Endothelial cell of umbilical vein (primary cell): ENCODE measurements at regions not wholly inside any gene's neighbourhood (a gene's known extent, or its start where the extent isn't known, plus 50 kb on each side); places are given as distances from the start of the nearest gene placed in this dataset.

Experiments
- BruUV-seq: library from RNA; stranded (reverse); fragments of 400-500 nt; replicated peaks from 2 replicates; lab custom pipeline; 2021; lab: Mats Ljungman, UMichigan
- CTCF ChIA-PET: fragments of 300-600, 350-600 bp; sonication (Branson Sonifier 250); formaldehyde crosslinking; loops from one replicate; lab custom pipeline; 2021; ENCODE audit warnings: antibody characterized with exemption, inconsistent platforms; lab: Charles Lee
- POLR2A ChIA-PET: fragments of 300-600, 350-600 bp; sonication (Branson Sonifier 250); formaldehyde crosslinking; loops from one replicate; lab custom pipeline; 2021; ENCODE audit warnings: antibody characterized with exemption, inconsistent platforms; lab: Charles Lee
- DNase-seq: peaks from one replicate; pipeline ENCODE4 v3.0.0-alpha.2; 2011; ENCODE audit warnings: low read depth, low spot score
- FAIRE-seq: peaks from 2 replicates; lab custom pipeline; 2011; peaks lifted over from hg19 to GRCh38; lab: Jason Lieb, UNC
- H2AFZ ChIP-seq: 2 replicates; pipeline ENCODE4 v1.6.0; 2012; ENCODE audit warnings: low read depth, low read length, control low read depth, inconsistent platforms
- H3K27ac ChIP-seq: 2 replicates; pipeline ENCODE4 v1.5.1; 2011; ENCODE audit warnings: low read depth, mild to moderate bottlenecking, control low read depth, low read length, moderate library complexity; ENCODE audit not compliant: insufficient read depth
- H3K27me3 ChIP-seq, 2 experiments: 2 replicates each; pipeline versions ENCODE4 v1.6.0 to v1.6.1; 2011; ENCODE audit warnings: low read length in 2 of 2, mixed read lengths in 1 of 2; ENCODE audit not compliant: control insufficient read depth in 2 of 2, insufficient read depth in 2 of 2
- H3K36me3 ChIP-seq, 2 experiments: 2 replicates in 1 of 2; 3 replicates in 1 of 2; pipeline ENCODE4 v1.5.1; 2011; ENCODE audit warnings: low read length in 2 of 2, mild to moderate bottlenecking in 1 of 2, moderate library complexity in 1 of 2; ENCODE audit not compliant: control insufficient read depth in 2 of 2, insufficient read depth in 2 of 2; ENCODE audit errors: extremely low read depth in 1 of 2
- H3K4me1 ChIP-seq: 3 replicates; pipeline ENCODE4 v1.5.1; 2011; ENCODE audit warnings: mild to moderate bottlenecking, low read length; ENCODE audit not compliant: control insufficient read depth, insufficient read depth; ENCODE audit errors: extremely low read depth
- H3K4me2 ChIP-seq: 2 replicates; pipeline ENCODE4 v1.6.1; 2011; ENCODE audit warnings: low read length, control low read depth, mixed read lengths; ENCODE audit not compliant: insufficient read depth
- H3K4me3 ChIP-seq, 3 experiments: fragments of 200-600 bp in 1 of 3; sonication (generic), shearing (Covaris generic) in 1 of 3; replicated peaks in 1 of 3; 2 replicates each; pipeline ENCODE4 v1.5.1; 2011 to 2016; ENCODE audit warnings: control low read depth in 3 of 3, low read length in 3 of 3, mild to moderate bottlenecking in 2 of 3, inconsistent platforms in 1 of 3, low read depth in 1 of 3, moderate library complexity in 1 of 3; ENCODE audit not compliant: insufficient read depth in 1 of 3
- H3K79me2 ChIP-seq: 2 replicates; pipeline ENCODE4 v1.6.0; 2012; ENCODE audit warnings: low read length, inconsistent platforms; ENCODE audit not compliant: control insufficient read depth, insufficient read depth
- H3K9ac ChIP-seq: replicated peaks from 2 replicates; pipeline ENCODE3; 2011; ENCODE audit warnings: low read length, control low read depth; ENCODE audit not compliant: insufficient read depth; ENCODE audit errors: extremely low read depth
- H3K9me1 ChIP-seq: replicated peaks from 3 replicates; pipeline ENCODE4 v1.6.0; 2011; ENCODE audit warnings: mild to moderate bottlenecking, low read length; ENCODE audit not compliant: control insufficient read depth, insufficient read depth; ENCODE audit errors: extremely low read depth
- H3K9me3 ChIP-seq: replicated peaks from 2 replicates; pipeline ENCODE4 v1.5.1; 2012; ENCODE audit warnings: low read length, inconsistent platforms; ENCODE audit not compliant: control insufficient read depth, insufficient read depth
- H4K20me1 ChIP-seq: replicated peaks from 2 replicates; pipeline ENCODE3; 2011; ENCODE audit warnings: mild to moderate bottlenecking, low read length; ENCODE audit not compliant: control insufficient read depth, insufficient read depth; ENCODE audit errors: extremely low read depth
- EZH2 ChIP-seq: IDR thresholded peaks from 2 replicates; pipeline ENCODE4 v1.6.1; 2012; ENCODE audit warnings: borderline replicate concordance, low read depth, mild to moderate bottlenecking, moderate library complexity, low read length, inconsistent platforms; ENCODE audit not compliant: severe bottlenecking
- FOS ChIP-seq: IDR thresholded peaks from 2 replicates; pipeline ENCODE4 v1.6.1; 2011; ENCODE audit warnings: mild to moderate bottlenecking, low read length, moderate library complexity, borderline replicate concordance; ENCODE audit not compliant: insufficient read depth
- GATA2 ChIP-seq: IDR thresholded peaks from 2 replicates; pipeline ENCODE4 v1.7.0; 2011; ENCODE audit warnings: low read depth, mild to moderate bottlenecking, moderate library complexity, mixed read lengths, low read length; ENCODE audit not compliant: insufficient read length, insufficient read depth
- JUN ChIP-seq: IDR thresholded peaks from 2 replicates; pipeline ENCODE4 v1.6.1; 2011; ENCODE audit warnings: borderline replicate concordance, low read depth; ENCODE audit not compliant: insufficient read length, insufficient read depth
- MYC ChIP-seq: IDR thresholded peaks from one replicate; pipeline ENCODE4 v1.6.1; 2011; ENCODE audit warnings: mild to moderate bottlenecking, low read depth, low read length
- POLR2A ChIP-seq: IDR thresholded peaks from 2 replicates; pipeline ENCODE4 v1.6.1; 2012; ENCODE audit warnings: low read depth, mild to moderate bottlenecking, control low read depth, low read length
- POLR2AphosphoS5 ChIP-seq: IDR thresholded peaks from 2 replicates; pipeline ENCODE4 v1.6.1; 2012; ENCODE audit warnings: low read depth, mild to moderate bottlenecking, control low read depth, low read length, moderate library complexity; ENCODE audit not compliant: insufficient read depth
- dilution Hi-C: fragments of 300-500 bp; cut with MboI; formaldehyde crosslinking; loops from one replicate; pipeline ENCODE4 v1.15.0; 2019; ENCODE audit warnings: low sequenced_read_pairs; ENCODE audit not compliant: extremely low pct_ligation_motif_present
- intact Hi-C: fragments of 100-400 bp; cut with micrococcal nuclease; formaldehyde crosslinking; loops from one replicate; pipeline ENCODE4 v1.10.0; 2022
- TF ChIP-seq, protein P1 (sequence below): IDR thresholded peaks from 2 replicates; pipeline ENCODE4 v1.6.1; 2011; ENCODE audit not compliant: insufficient read depth, insufficient read length
- TF ChIP-seq, protein P2 (sequence below), 2 donors: IDR thresholded peaks; 1 replicate in 1 of 2; 2 replicates in 1 of 2; pipeline ENCODE4 v1.5.1; 2011; ENCODE audit warnings: low read length in 2 of 2, mild to moderate bottlenecking in 2 of 2, moderate library complexity in 2 of 2, control low read depth in 1 of 2, inconsistent platforms in 1 of 2, low read depth in 1 of 2; ENCODE audit not compliant: insufficient read depth in 1 of 2; ENCODE audit errors: extremely low read depth in 1 of 2

DNA sequence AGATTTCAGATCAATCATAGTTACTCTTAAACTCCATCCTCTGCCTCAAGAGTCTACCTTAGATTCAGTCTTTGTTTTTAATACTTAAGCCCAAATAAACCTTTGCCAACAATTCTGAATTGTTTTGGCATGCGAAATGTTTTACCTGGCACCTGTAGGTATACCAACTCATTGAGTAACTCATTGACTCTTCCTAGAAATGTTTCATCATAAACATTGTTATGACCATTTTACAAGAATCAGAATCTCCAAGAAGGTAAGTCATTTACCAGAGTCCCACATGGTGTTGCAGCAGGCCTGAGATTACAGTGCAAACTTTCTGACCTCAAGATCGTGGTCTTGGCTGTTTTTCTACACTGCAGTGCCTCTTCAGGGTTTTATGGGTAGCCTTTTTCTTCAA is 750.4 kb downstream of the BRINP1 start:
- DNase-seq (no peak), FAIRE-seq (no peak)
- no peaks in the 10 kb centered on the region for H4K20me1 ChIP-seq
- no peak overlapping the region for H2AFZ ChIP-seq
- CTCF ChIA-PET: no interaction called here
- no peaks in the 10 kb centered on the region for H3K36me3 ChIP-seq
- no peaks in the 10 kb centered on the region for H3K4me1 ChIP-seq
- intact Hi-C loops: no loop called here
- POLR2A ChIA-PET: no interaction called here
- no peak overlapping the region for H3K9ac ChIP-seq
- no peaks in the 10 kb centered on the region for H3K9me3 ChIP-seq
- no peaks in the 10 kb centered on the region for H3K9me1 ChIP-seq
- no peaks in the 10 kb centered on the region for H3K27me3 ChIP-seq
- dilution Hi-C loops: no loop called here
- H3K27ac ChIP-seq: no peak overlapping the region
- H3K4me2 ChIP-seq: no peak overlapping the region
- BruUV-seq: no TSS peak
- no peak overlapping the region for H3K4me3 ChIP-seq
- no peaks in the 10 kb centered on the region for H3K79me2 ChIP-seq
- TF ChIP-seq JUN (no peak), POLR2A (no peak), FOS (no peak), EZH2 (no peak), MYC (no peak), GATA2 (no peak), POLR2AphosphoS5 (no peak)
- TF ChIP-seq, protein P1, sequence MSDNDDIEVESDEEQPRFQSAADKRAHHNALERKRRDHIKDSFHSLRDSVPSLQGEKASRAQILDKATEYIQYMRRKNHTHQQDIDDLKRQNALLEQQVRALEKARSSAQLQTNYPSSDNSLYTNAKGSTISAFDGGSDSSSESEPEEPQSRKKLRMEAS: no peak
- TF ChIP-seq, protein P2, sequence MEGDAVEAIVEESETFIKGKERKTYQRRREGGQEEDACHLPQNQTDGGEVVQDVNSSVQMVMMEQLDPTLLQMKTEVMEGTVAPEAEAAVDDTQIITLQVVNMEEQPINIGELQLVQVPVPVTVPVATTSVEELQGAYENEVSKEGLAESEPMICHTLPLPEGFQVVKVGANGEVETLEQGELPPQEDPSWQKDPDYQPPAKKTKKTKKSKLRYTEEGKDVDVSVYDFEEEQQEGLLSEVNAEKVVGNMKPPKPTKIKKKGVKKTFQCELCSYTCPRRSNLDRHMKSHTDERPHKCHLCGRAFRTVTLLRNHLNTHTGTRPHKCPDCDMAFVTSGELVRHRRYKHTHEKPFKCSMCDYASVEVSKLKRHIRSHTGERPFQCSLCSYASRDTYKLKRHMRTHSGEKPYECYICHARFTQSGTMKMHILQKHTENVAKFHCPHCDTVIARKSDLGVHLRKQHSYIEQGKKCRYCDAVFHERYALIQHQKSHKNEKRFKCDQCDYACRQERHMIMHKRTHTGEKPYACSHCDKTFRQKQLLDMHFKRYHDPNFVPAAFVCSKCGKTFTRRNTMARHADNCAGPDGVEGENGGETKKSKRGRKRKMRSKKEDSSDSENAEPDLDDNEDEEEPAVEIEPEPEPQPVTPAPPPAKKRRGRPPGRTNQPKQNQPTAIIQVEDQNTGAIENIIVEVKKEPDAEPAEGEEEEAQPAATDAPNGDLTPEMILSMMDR (IDR thresholded peaks at IDR 0.05; ENCODE audit: extremely low read depth in 1 of 2, insufficient read depth in 1 of 2, low read depth in 1 of 2, low read length in 2 of 2): no peak
